HepG2 (cell line): ENCODE measurements at regions not wholly inside any gene's neighbourhood (a gene's known extent, or its start where the extent isn't known, plus 50 kb on each side); places are given as distances from the start of the nearest gene placed in this dataset.

Experiments
- ATAC-seq: fragments of 200-7000 bp; cut with Tn5 transposase; 3 replicates; pipeline ENCODE4 v1.9.1; 2020; ENCODE audit warnings: mild to moderate bottlenecking, moderate library complexity
- BruUV-seq: library from RNA; stranded (reverse); fragments of 400-500 nt; replicated peaks from 2 replicates; lab custom pipeline; 2021; lab: Mats Ljungman, UMichigan
- CTCF ChIA-PET: fragments of 300-600 bp; formaldehyde crosslinking; extraction: SDS; loops from one replicate; lab custom pipeline; 2021; ENCODE audit warnings: low total read pairs, inconsistent platforms, low intra/inter-chr PET ratio; lab: Yijun Ruan, JAX
- POLR2A ChIA-PET: fragments of 350-600 bp; sonication (Branson Sonifier 250); formaldehyde crosslinking; loops from one replicate; lab custom pipeline; 2020; ENCODE audit warnings: antibody characterized with exemption, inconsistent platforms; lab: Yijun Ruan, JAX
- DNase-seq: peaks from one replicate; pipeline ENCODE4 v3.0.0-alpha.2; 2015; ENCODE audit warnings: low spot score
- FAIRE-seq: peaks from 3 replicates; lab custom pipeline; 2011; peaks lifted over from hg19 to GRCh38; lab: Jason Lieb, UNC
- H2AFZ ChIP-seq: one replicate; pipeline ENCODE4 v1.6.1; 2011; ENCODE audit warnings: low read length, inconsistent platforms
- H3K27ac ChIP-seq: fragments of 300-600 bp; 3 replicates; pipeline ENCODE4 v1.8.0; 2011; ENCODE audit warnings: mixed run types, mild to moderate bottlenecking, mixed read lengths, low read length, inconsistent platforms; ENCODE audit not compliant: insufficient read depth; ENCODE audit errors: extremely low read length
- H3K27me3 ChIP-seq, 2 experiments: fragments of 200-600 bp in 1 of 2; 2 replicates in 1 of 2; 3 replicates in 1 of 2; pipeline versions ENCODE4 v1.6.0 to v1.8.0; 2011; ENCODE audit warnings: low read length in 2 of 2, mild to moderate bottlenecking in 2 of 2, moderate library complexity in 2 of 2, inconsistent platforms in 1 of 2; ENCODE audit not compliant: insufficient read depth in 2 of 2, control insufficient read depth in 1 of 2
- H3K36me3 ChIP-seq, 2 experiments: fragments of 200-600 bp in 1 of 2; replicated peaks in 1 of 2; 2 replicates in 1 of 2; 3 replicates in 1 of 2; pipeline versions ENCODE4 v1.5.1 to v1.8.0; 2011; ENCODE audit warnings: low read length in 2 of 2, inconsistent platforms in 1 of 2; ENCODE audit not compliant: insufficient read depth in 2 of 2, control insufficient read depth in 1 of 2
- H3K4me1 ChIP-seq: 2 replicates; pipeline ENCODE4 v1.5.1; 2012; ENCODE audit warnings: low read length, inconsistent platforms; ENCODE audit not compliant: insufficient read depth
- H3K4me2 ChIP-seq: 2 replicates; pipeline ENCODE4 v1.6.0; 2011; ENCODE audit warnings: low read depth, low read length, inconsistent platforms
- H3K4me3 ChIP-seq, 3 experiments: fragments of 200-600 bp in 1 of 3; sonication (generic), shearing (Covaris generic) in 1 of 3; replicated peaks in 1 of 3; 2 replicates each; pipeline ENCODE4 v1.5.1; 2011 to 2016; ENCODE audit warnings: low read length in 3 of 3, inconsistent platforms in 2 of 3, low read depth in 2 of 3, mild to moderate bottlenecking in 2 of 3, control low read depth in 1 of 3, mixed read lengths in 1 of 3; ENCODE audit not compliant: insufficient read depth in 1 of 3
- H3K79me2 ChIP-seq: one replicate; pipeline ENCODE4 v1.6.1; 2011; ENCODE audit warnings: low read length, inconsistent platforms; ENCODE audit not compliant: insufficient read depth
- H3K9ac ChIP-seq: 2 replicates; pipeline ENCODE4 v1.6.0; 2011; ENCODE audit warnings: mild to moderate bottlenecking, low read depth, low read length, inconsistent platforms; ENCODE audit not compliant: insufficient read depth
- H3K9me3 ChIP-seq: 2 replicates; pipeline ENCODE4 v1.5.1; 2012; ENCODE audit warnings: mild to moderate bottlenecking, low read length
- H4K20me1 ChIP-seq: 2 replicates; pipeline ENCODE4 v1.6.0; 2011; ENCODE audit warnings: inconsistent platforms, mild to moderate bottlenecking, low read length, moderate library complexity; ENCODE audit not compliant: insufficient read depth
- KLF9 ChIP-seq: IDR thresholded peaks from 2 replicates; pipeline ENCODE4 v1.6.1; 2016; ENCODE audit warnings: low read depth
- SRY ChIP-seq: sonication (generic); formaldehyde crosslinking; IDR thresholded peaks from 2 replicates; pipeline ENCODE4 v1.8.0; 2022; ENCODE audit warnings: mild to moderate bottlenecking, missing genetic modification reagents
- ZMYM4 ChIP-seq: sonication (generic); formaldehyde crosslinking; IDR thresholded peaks from 2 replicates; pipeline ENCODE4 v1.8.1; 2023; ENCODE audit warnings: mild to moderate bottlenecking, missing genetic modification reagents
- ZNF281 ChIP-seq: sonication (generic); formaldehyde crosslinking; IDR thresholded peaks from 2 replicates; pipeline ENCODE4 v1.4.0; 2020; ENCODE audit warnings: missing genetic modification reagents, borderline replicate concordance
- ZNF564 ChIP-seq: sonication (generic); formaldehyde crosslinking; IDR thresholded peaks from 2 replicates; pipeline ENCODE4 v1.8.1; 2023; ENCODE audit warnings: mild to moderate bottlenecking, missing genetic modification reagents
- WGBS: methylation state at CpG from one replicate; pipeline ENCODE4 v1.1.6; 2017; ENCODE audit warnings: low lambda C conversion rate; 5-methylcytosine and 5-hydroxymethylcytosine counted together
- in situ Hi-C: cut with HindIII; loops from 2 replicates; pipeline ENCODE4 v1.10.0; 2017; ENCODE audit warnings: low pct_unique_long_range_greater_than_20kb; ENCODE audit not compliant: extremely low pct_ligation_motif_present
- intact Hi-C: fragments of 100-400 bp; cut with micrococcal nuclease; formaldehyde crosslinking; loops from one replicate; pipeline ENCODE4 v1.10.0; 2022; ENCODE audit not compliant: unreplicated experiment

GRCh38 chr3:152968388-152969024 lies 133.6 kb downstream of the P2RY1 start:
- H3K4me2 ChIP-seq: no peak overlapping the region
- H4K20me1 ChIP-seq: no peaks in the 10 kb centered on the region
- H3K27me3 ChIP-seq: no peaks in the 10 kb centered on the region
- no peaks in the 10 kb centered on the region for H3K79me2 ChIP-seq
- WGBS: 42% methylated on average over 3 of the region's 3 CpGs
- BruUV-seq: no TSS peak
- no peak overlapping the region for H3K4me3 ChIP-seq
- intact Hi-C loops (no loop called here), in situ Hi-C loops (no loop called here)
- FAIRE-seq (no peak), DNase-seq (no peak)
- H3K9ac ChIP-seq: no peak overlapping the region
- H3K4me1 ChIP-seq: no peaks in the 10 kb centered on the region
- no peak overlapping the region for H2AFZ ChIP-seq
- H3K36me3 ChIP-seq: no peaks in the 10 kb centered on the region
- H3K27ac ChIP-seq: no peak overlapping the region
- POLR2A ChIA-PET: no interaction called here
- no peaks in the 10 kb centered on the region for H3K9me3 ChIP-seq
- TF ChIP-seq ZNF564 (CRISPR knock-in tag) (no peak), ZMYM4 (CRISPR knock-in tag) (no peak), ZNF281 (CRISPR knock-in tag) (no peak), SRY (CRISPR knock-in tag) (no peak), KLF9 (CRISPR knock-in tag) (no peak)
- TF ChIP-seq, all 625 proteins: peak for 0
- CTCF ChIA-PET: no interaction called here
- ATAC-seq: no peak
